ENCODE measurements at regions not wholly inside any gene's neighbourhood (a gene's known extent, or its start where the extent isn't known, plus 50 kb on each side); places are given as distances from the start of the nearest gene placed in this dataset.
"Not testable (repeated sequence)": the region's sequence is repeated elsewhere in the genome, so short reads cannot be mapped to it uniquely, and the experiment has no call there.

GRCh38 chr6:102813489-102814275 lies 1420.2 kb downstream of the GRIK2 start:
- no peak for DNase-seq (ENCODE audit: low read depth in 1 of 2, low spot score in 1 of 2)

- no peak for DNase-seq (ENCODE audit: low read depth in 1 of 2, low spot score in 1 of 2)
Measured at GRCh38 chr6:102812242-102812641, 1418.7 kb downstream of the GRIK2 start.

GRCh38 chr6:102808944-102809505 lies 1415.5 kb downstream of the GRIK2 start:
- not testable (repeated sequence) for DNase-seq (ENCODE audit: low read depth in 1 of 2, low spot score in 1 of 2)

DNA sequence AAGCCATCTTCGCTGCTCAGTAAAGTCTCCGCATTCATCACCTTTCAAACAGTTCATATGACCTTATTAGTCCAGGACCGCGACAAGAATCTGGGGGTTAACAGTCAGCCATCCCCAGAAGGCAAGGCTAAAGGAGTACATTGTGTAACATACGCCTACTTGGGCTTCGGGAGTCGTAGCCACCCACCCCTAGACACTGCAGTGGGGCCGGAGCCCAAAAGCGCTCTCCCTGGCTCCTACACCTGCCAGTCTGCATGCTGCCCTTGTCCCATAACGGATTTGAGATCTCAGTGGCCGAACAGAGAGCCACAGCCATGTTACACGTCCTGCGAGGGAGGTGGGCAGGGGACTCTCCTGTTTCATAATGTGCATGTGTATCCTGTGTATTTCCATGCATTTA lies 1405.5 kb downstream of the GRIK2 start:
- DNase-seq (ENCODE audit: low read depth in 1 of 2, low spot score in 1 of 2), result no peak

DNA sequence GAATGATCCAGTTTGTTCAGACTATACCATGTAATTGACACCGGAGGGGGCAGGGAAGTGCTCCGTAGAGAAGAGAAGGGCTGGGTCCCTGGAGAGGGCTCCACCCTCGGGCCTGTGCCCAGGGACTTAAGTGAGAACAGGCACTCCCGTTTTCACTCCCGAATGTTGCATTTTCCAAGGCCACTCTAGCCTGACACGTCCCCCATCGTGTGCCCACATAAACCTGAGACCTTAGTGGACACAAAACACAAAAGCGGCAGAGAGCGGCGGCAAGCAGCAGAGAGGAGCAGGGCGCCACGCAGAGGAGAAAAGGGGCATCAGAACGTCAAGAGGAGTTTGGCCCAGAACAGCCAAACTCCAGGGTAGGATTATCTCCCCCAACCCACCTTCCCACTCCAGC lies 1405.1 kb downstream of the GRIK2 start:
- no peak for DNase-seq (ENCODE audit: low read depth in 1 of 2, low spot score in 1 of 2)

GRCh38 chr6:102793752-102794151 lies 1400.2 kb downstream of the GRIK2 start:
- DNase-seq (ENCODE audit: low read depth in 1 of 2, low spot score in 1 of 2), result no peak

GRCh38 chr6:102774326-102774725 lies 1380.8 kb downstream of the GRIK2 start:
- DNase-seq (ENCODE audit: low read depth in 1 of 2, low spot score in 1 of 2), result no peak

- DNase-seq (ENCODE audit: low read depth in 1 of 2, low spot score in 1 of 2), result no peak
Measured at GRCh38 chr6:102773636-102774035, 1380.1 kb downstream of the GRIK2 start.

DNA sequence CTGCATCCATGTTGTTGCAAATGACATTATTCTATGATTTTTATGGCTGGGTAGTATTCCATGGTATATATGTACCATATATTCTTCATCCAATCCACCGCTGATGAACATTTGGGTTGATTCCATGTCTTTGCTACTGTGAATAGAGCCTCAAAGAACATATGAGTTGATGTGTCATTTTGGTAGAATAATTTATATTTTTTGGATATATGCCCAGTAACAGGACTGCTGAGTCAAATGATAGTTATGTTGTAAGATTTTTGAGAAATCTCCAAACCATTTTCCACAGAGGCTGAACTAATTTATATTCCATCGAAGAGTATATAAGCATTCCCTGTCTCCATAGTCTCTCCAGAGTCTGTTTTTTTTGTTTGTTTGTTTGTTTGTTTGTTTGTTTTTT lies 1373.5 kb downstream of the GRIK2 start:
- no peak for DNase-seq (ENCODE audit: low read depth in 1 of 2, low spot score in 1 of 2)

GRCh38 chr6:102764317-102764716 lies 1370.8 kb downstream of the GRIK2 start:
- DNase-seq (ENCODE audit: low read depth in 1 of 2, low spot score in 1 of 2), result no peak

DNA sequence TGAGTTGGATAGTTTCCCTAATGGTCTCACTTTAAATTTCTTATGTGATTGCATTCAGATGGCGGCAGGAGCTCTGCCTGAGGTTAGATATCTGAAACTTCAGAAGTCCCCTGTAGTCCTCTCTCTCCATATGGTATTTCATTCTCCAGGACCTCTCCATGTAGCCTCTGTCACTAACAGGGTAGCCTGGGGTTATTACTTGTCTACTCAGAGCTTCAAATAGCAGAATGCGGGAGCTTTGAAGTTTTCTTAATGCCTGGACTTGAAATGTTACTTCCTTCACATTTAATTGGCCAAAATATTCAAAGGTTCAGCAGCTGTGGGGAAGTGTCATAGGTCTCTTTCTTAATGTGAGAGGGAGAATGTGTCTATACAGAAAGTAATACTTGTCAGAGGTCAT lies 1370.4 kb downstream of the GRIK2 start:
- DNase-seq (ENCODE audit: low read depth in 1 of 2, low spot score in 1 of 2), result no peak

- no peak for DNase-seq (ENCODE audit: low read depth in 1 of 2, low spot score in 1 of 2)
Measured at GRCh38 chr6:102761872-102762271, 1368.4 kb downstream of the GRIK2 start.

DNA sequence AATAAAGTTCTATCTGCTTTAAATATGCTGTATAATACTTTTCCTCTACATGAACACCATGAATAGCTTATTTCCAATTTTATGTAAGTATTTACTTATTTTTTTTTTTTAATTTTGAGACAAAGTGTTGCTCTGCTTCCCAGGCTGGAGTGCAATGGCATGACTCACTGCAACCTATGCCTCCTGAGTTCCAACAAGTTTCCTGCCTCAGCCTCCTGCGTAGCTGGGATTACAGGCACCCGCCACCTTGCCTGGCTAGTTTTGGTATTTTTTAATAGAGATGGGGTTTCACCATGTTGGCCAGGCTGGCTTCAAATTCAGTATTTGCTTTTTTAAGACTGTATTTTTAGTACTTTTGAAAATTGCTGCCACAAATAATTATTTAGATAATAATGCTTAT lies 1365.9 kb downstream of the GRIK2 start:
- no peak for DNase-seq (ENCODE audit: low read depth in 1 of 2, low spot score in 1 of 2)

DNA sequence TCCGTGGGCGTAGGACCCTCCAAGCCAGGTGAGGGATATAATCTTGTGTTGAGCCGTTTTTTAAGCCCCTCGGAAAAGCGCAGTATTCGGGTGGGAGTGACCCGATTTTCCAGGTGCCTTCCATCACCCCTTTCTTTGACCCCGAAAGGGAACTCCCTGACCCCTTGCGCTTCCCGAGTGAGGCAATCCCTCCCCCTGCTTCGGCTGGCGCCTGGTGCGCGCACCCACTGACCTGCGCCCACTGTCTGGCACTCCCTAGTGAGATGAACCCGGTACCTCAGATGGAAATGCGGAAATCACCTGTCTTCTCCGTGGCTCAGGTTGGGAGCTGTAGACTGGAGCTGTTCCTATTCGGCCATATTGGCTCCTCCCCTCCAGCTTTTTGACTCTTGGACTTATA lies 1365.0 kb downstream of the GRIK2 start:
- DNase-seq (ENCODE audit: low read depth in 1 of 2, low spot score in 1 of 2), result not testable (repeated sequence)

GRCh38 chr6:102749210-102749971 lies 1355.9 kb downstream of the GRIK2 start:
- DNase-seq (ENCODE audit: low read depth in 1 of 2, low spot score in 1 of 2), result no peak

- no peak for DNase-seq (ENCODE audit: low read depth in 1 of 2, low spot score in 1 of 2)
Measured at GRCh38 chr6:102746941-102747340, 1353.4 kb downstream of the GRIK2 start.

DNA sequence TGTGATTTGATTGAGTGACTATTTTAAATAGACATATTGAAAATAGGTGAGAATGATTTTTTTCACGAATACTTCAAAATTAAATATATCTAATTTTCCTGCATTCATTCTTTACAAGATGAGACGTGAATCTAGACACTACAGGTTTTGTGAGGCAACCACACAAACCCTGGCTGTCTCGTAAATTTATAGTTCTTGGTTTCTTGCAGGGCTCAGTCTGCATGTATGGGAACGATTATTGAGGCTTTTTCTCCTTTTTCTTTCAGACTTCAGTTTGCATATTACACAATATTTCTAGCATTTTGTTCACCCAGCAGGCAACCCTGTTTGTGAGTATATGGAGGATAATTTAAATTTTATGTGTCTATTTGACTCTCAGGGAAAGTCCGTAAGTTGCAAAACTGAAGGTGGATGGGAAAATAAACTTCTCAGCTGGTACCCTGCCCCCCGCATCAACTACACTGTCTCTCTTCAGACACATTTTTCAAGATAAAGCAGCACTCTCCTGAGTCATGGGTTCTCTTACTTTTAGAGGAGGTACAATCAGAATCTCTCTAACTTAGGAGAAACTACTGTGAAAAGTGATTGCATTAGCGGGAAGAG lies 1349.3 kb downstream of the GRIK2 start:
- no peak for DNase-seq (ENCODE audit: low read depth in 1 of 2, low spot score in 1 of 2)

- no peak for DNase-seq (ENCODE audit: low read depth in 1 of 2, low spot score in 1 of 2)
Measured at GRCh38 chr6:102742028-102742427, 1348.5 kb downstream of the GRIK2 start.

- DNase-seq (ENCODE audit: low read depth in 1 of 2, low spot score in 1 of 2), result no peak
Measured at GRCh38 chr6:102736941-102737368, 1343.4 kb downstream of the GRIK2 start.

DNA sequence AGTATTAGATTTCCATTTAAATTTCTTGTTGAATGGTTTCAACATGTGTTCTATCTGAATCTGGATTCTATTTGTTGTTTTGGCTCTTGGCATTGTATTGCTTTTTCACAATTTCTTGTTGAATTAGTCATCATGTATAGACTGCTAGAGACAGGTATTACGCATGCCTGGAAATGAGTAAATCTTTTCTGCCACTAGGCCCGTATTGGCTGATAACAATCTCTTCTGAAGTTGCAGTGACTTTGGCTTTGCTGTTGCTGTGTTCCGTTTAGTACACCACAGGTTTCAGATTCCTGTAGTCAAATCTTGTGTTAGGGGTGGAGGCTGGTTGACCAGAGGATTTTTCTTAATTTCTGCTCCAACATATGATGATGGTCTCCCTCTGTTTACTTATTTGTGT lies 1339.4 kb downstream of the GRIK2 start:
- no peak for DNase-seq (ENCODE audit: low read depth in 1 of 2, low spot score in 1 of 2)

GRCh38 chr6:102722086-102722485 lies 1328.6 kb downstream of the GRIK2 start:
- not testable (repeated sequence) for DNase-seq (ENCODE audit: low read depth in 1 of 2, low spot score in 1 of 2)
